ENCODE measurements at regions not wholly inside any gene's neighbourhood (a gene's known extent, or its start where the extent isn't known, plus 50 kb on each side); places are given as distances from the start of the nearest gene placed in this dataset.

- H3K9me2 ChIP-seq (ENCODE audit: insufficient read depth, low read length) = no peaks in the 10 kb centered on the region
- H3K9me3 ChIP-seq (ENCODE audit: low read length) = no peaks in the 10 kb centered on the region
- H3K9ac ChIP-seq (ENCODE audit: low read length) = no peak overlapping the region
These were observed 111.3 kb upstream of the GMNC start for GRCh38 chr3:190973771-190974170.

GRCh38 chr3:190972840-190973270 is 110.4 kb upstream of the GMNC start:
- Histone ChIP-seq H2AFZ (ENCODE audit: low read depth, low read length) (no peak overlapping the region), H3K9me3 (ENCODE audit: low read length) (no peaks in the 10 kb centered on the region), H3K27me3 (ENCODE audit: insufficient read depth, low read depth, low read length) (no peaks in the 10 kb centered on the region), H3K9ac (ENCODE audit: low read length) (no peak overlapping the region), H3K36me3 (ENCODE audit: insufficient read depth, low read length) (no peaks in the 10 kb centered on the region), H4K20me1 (ENCODE audit: insufficient read depth) (no peaks in the 10 kb centered on the region), H3K4me3 (ENCODE audit: low read length) (no peak overlapping the region), H3F3A (ENCODE audit: insufficient read depth, low read length, poor library complexity, severe bottlenecking) (no peaks in the 10 kb centered on the region), H3K27ac (ENCODE audit: low read length) (no peak overlapping the region), H3K9me2 (ENCODE audit: insufficient read depth, low read length) (no peaks in the 10 kb centered on the region), H3K4me2 (ENCODE audit: low read length) (no peak overlapping the region), H3K79me2 (replicated peaks; ENCODE audit: insufficient read depth, low read length) (no peaks in the 10 kb centered on the region)
- no peak for TF ChIP-seq TAF1 (IDR thresholded peaks at IDR 0.05; ENCODE audit: low read depth)
- no peak for TF ChIP-seq MXI1 (conservative IDR thresholded peaks at IDR 0.05; ENCODE audit: poor library complexity, severe bottlenecking)
- TF ChIP-seq EP300 (conservative IDR thresholded peaks at IDR 0.05; ENCODE audit: poor library complexity, severe bottlenecking) = no peak

More at GRCh38 chr3:190973771-190974170, 111.3 kb upstream of the GMNC start:
- no peak overlapping the region for H3K27ac ChIP-seq (ENCODE audit: low read length)
- H2AFZ ChIP-seq (ENCODE audit: low read depth, low read length) = no peak overlapping the region
- no peaks in the 10 kb centered on the region for H4K20me1 ChIP-seq (ENCODE audit: insufficient read depth)
- H3K36me3 ChIP-seq (ENCODE audit: insufficient read depth, low read length) = no peaks in the 10 kb centered on the region
- no peaks in the 10 kb centered on the region for H3K79me2 ChIP-seq (replicated peaks; ENCODE audit: insufficient read depth, low read length)
- no peak overlapping the region for H3K4me3 ChIP-seq (ENCODE audit: low read length)
- no peak overlapping the region for H3K4me2 ChIP-seq (ENCODE audit: low read length)
- no peaks in the 10 kb centered on the region for H3K27me3 ChIP-seq (ENCODE audit: insufficient read depth, low read depth, low read length)
- no peak for TF ChIP-seq EZH2 (IDR thresholded peaks at IDR 0.05; ENCODE audit: borderline replicate concordance, insufficient read depth, low read length, poor library complexity, severe bottlenecking)
- no peak for TF ChIP-seq REST (IDR thresholded peaks at IDR 0.05; ENCODE audit: borderline replicate concordance)
- TF ChIP-seq MXI1 (conservative IDR thresholded peaks at IDR 0.05; ENCODE audit: poor library complexity, severe bottlenecking) = no peak
- TF ChIP-seq EP300 (conservative IDR thresholded peaks at IDR 0.05; ENCODE audit: poor library complexity, severe bottlenecking) = no peak
- no peaks in the 10 kb centered on the region for H3F3A ChIP-seq (ENCODE audit: insufficient read depth, low read length, poor library complexity, severe bottlenecking)

GRCh38 chr3:190972196-190972595 is 109.7 kb upstream of the GMNC start:
- Histone ChIP-seq H3K9me2 (ENCODE audit: insufficient read depth, low read length) (no peaks in the 10 kb centered on the region), H3K9me3 (ENCODE audit: low read length) (no peaks in the 10 kb centered on the region), H3K27me3 (ENCODE audit: insufficient read depth, low read depth, low read length) (no peaks in the 10 kb centered on the region), H3K36me3 (ENCODE audit: insufficient read depth, low read length) (no peaks in the 10 kb centered on the region), H4K20me1 (ENCODE audit: insufficient read depth) (no peaks in the 10 kb centered on the region), H3K4me2 (ENCODE audit: low read length) (no peak overlapping the region), H3K4me3 (ENCODE audit: low read length) (no peak overlapping the region), H2AFZ (ENCODE audit: low read depth, low read length) (no peak overlapping the region), H3K79me2 (replicated peaks; ENCODE audit: insufficient read depth, low read length) (no peaks in the 10 kb centered on the region), H3K9ac (ENCODE audit: low read length) (no peak overlapping the region), H3K27ac (ENCODE audit: low read length) (no peak overlapping the region), H3F3A (ENCODE audit: insufficient read depth, low read length, poor library complexity, severe bottlenecking) (no peaks in the 10 kb centered on the region)
- TF ChIP-seq SMC3 (conservative IDR thresholded peaks at IDR 0.05; ENCODE audit: poor library complexity) (no peak), EZH2 (IDR thresholded peaks at IDR 0.05; ENCODE audit: borderline replicate concordance, insufficient read depth, low read length, poor library complexity, severe bottlenecking) (no peak)

All from neural cell (in vitro differentiated cells).